ENCODE measurements at regions not wholly inside any gene's neighbourhood (a gene's known extent, or its start where the extent isn't known, plus 50 kb on each side); places are given as distances from the start of the nearest gene placed in this dataset.

GRCh38 chr4:182090186-182090585, 153.0 kb upstream of the TENM3 start:
- no peak for DNase-seq (ENCODE audit: low spot score)

DNA sequence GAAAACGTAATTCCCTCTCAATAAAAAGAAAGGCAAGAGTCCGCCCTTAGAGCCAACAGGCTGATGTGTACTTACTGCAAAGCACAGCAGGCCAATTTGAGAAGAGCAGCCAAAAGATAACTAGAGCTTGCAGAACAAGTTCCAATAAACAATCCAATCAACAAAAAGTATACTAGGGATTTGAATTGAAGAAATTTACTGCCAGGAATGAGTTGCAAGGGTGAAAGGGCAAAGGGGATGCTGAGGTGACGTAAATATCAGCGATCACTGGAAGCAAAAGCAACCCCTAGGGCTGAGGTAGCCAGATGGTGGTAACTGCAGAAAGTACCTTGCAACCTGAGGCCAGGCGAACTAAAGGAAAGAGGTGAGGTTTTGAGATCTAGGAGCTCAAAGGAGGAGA, 152.1 kb upstream of the TENM3 start:
- no peak for DNase-seq (ENCODE audit: low spot score)

- DNase-seq (ENCODE audit: low spot score) = no peak
These were observed 149.8 kb upstream of the TENM3 start for GRCh38 chr4:182093431-182093831.

GRCh38 chr4:182093935-182094334, 149.3 kb upstream of the TENM3 start:
- DNase-seq (ENCODE audit: low spot score) = no peak

- DNase-seq (ENCODE audit: low spot score) = no peak
These were observed 141.6 kb upstream of the TENM3 start for GRCh38 chr4:182101618-182102017.

GRCh38 chr4:182102576-182102975, 140.6 kb upstream of the TENM3 start:
- no peak for DNase-seq (ENCODE audit: low spot score)

- DNase-seq (ENCODE audit: low spot score) = peak; percentile 67
These were observed 139.4 kb upstream of the TENM3 start for GRCh38 chr4:182103614-182104319.

- no peak for DNase-seq (ENCODE audit: low spot score)
These were observed 137.8 kb upstream of the TENM3 start for GRCh38 chr4:182105416-182105815.

DNA sequence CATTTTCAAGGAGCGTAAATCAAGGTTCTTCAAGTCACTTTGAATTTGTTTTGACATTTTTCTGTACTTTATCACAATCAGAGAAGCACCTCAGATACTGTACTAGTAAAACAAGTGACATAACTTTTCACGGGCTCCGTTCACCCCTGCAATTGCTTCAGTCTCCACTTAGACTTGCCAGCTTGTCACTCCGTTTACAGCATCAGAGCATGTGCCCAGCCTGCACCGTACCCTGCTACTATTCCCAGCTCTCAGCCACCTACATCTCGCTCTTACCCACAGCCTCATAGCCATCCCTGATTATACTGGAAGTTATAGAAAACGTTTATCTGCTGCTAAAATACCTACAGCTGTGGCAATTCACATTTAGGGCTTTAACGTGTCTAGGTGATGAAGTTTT, 135.3 kb upstream of the TENM3 start:
- no peak for DNase-seq (ENCODE audit: low spot score)

DNA sequence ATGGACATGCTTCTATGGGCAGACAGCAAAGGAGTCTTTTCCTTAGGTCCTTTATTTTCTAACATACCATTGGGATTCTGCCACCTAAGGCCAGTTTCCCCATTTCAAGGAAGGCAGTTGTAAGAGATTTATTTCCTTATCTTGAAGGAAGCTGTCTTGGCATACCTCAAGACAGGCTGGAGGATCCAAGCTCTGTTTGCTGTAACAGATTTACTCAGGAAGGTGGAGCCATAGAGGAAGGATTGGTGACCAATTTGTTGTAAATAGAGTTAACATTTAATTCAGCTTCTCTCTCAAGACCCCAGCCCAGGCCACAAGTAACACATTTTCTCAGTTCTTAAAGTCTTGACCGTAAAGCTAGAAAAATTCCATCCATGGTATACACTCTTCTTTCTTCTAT, 131.6 kb upstream of the TENM3 start:
- no peak for DNase-seq (ENCODE audit: low spot score)

GRCh38 chr4:182113779-182114178, 129.4 kb upstream of the TENM3 start:
- DNase-seq (ENCODE audit: low spot score) = no peak

DNA sequence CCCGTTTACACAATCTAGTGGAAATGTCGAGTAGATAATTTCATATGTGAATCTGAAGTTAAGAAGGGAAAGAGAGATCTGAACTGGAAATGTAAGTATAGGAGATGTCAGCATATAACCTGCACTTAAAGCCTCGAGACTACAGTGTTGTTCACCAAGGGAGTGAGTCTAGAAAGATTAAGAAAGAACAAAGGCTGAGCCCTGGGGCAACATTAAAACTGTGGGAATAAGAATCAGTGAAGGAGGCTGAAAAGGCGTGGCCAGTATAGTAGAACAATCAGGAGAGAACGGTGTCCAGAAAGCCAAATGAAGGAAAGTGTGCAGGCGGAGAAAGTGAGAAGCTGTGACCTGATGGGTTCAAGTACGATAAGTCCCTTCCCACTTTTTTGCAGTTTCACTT, 118.8 kb upstream of the TENM3 start:
- DNase-seq (ENCODE audit: low spot score) = no peak

DNA sequence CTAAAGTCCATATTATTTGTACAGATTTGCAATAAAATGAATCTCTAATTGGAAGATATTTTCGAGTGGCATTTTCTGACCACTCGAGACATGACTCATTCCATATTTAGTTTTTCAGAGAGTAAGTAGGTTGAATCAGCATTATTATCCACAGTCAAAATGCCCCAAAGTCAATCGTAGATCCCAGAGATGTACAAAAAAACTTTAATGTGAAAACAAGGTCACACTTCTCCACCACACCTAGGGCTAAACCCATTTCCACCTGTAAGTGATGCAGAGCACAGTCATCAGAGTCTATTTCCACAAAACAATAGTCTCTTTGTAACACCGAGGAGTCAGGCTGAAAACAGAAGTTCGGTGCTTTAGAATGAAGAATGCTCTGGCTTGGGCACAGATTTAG, 117.1 kb upstream of the TENM3 start:
- no peak for DNase-seq (ENCODE audit: low spot score)

DNA sequence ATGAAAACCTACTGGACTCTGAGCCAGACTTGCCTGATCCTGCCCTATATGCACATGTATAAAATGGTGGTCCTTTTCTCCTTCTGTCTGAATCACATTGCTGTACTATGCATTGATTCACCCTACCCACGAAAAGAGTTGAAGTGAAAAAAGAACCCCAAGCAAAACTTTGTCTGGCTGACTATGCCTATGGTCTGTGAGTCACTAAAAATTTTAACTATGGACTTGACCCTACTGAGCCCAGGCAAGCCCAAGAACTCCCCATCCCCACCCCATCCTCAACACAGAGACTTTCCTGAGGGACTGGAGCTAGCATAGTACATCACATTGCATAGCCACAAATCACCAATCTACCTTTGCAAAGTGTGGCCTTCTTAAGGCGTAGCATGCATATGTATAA, 116.6 kb upstream of the TENM3 start:
- DNase-seq (ENCODE audit: low spot score) = no peak

DNA sequence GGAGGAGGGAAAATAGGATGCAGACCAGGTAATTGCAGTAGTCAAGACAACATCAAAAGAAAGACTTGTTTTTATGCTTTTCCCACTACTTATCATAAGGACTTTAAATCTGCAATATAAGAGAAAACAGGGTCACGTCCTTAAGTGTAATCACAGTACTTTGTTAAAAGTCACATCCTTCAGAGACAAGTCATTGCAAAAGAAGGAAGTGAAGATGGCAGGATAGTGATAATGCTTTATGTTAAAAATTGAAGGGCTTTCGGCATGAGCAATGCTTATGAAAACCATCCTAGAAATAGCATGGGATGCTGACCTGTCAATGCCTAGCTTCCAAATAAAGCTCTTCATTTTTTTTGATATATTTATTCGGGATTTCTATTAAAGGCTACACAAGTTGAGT, 110.2 kb upstream of the TENM3 start:
- DNase-seq (ENCODE audit: low spot score) = no peak

GRCh38 chr4:182134261-182134660, 108.9 kb upstream of the TENM3 start:
- no peak for DNase-seq (ENCODE audit: low spot score)

DNA sequence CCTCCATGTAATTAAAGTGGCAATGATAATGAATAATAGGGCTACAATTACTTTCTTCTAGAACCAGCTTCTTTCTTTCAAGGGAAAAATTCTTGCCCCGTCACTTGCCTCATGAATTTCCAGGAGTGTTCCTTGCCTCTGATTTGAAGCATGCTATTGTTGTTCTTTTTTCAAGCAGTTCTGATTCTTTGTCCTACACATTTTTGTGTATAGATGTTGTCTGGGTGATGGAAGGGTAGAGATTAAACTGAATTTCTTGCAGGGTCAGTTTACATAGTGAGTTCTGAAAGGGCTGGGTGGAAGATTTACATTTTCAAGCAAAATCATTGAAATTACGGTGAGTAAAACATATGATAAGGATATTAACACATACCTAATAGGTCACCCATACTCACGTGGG, 107.0 kb upstream of the TENM3 start:
- DNase-seq (ENCODE audit: low spot score) = no peak

DNA sequence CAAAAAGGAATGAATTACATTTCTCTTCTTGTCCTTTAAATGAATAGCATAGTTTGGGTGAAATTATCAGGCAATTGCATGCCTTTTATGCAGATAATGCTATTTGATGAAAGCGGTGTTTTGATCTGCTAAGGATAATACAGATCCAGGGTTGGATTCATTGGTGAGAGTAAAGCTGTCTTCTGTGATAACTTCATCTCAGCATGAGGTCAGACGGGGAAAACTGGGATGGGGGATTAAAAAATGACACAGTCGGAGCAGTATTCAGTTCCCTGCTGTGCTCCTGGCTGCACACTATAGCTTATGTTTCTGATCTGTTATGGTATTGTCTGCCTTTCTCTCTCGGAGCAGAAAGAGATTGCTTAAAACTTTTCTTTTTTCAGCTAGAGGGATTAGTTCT, 105.9 kb upstream of the TENM3 start:
- DNase-seq (ENCODE audit: low spot score) = no peak

GRCh38 chr4:182139491-182139890, 103.7 kb upstream of the TENM3 start:
- no peak for DNase-seq (ENCODE audit: low spot score)

- no peak for DNase-seq (ENCODE audit: low spot score)
These were observed 102.7 kb upstream of the TENM3 start for GRCh38 chr4:182140547-182140946.

DNA sequence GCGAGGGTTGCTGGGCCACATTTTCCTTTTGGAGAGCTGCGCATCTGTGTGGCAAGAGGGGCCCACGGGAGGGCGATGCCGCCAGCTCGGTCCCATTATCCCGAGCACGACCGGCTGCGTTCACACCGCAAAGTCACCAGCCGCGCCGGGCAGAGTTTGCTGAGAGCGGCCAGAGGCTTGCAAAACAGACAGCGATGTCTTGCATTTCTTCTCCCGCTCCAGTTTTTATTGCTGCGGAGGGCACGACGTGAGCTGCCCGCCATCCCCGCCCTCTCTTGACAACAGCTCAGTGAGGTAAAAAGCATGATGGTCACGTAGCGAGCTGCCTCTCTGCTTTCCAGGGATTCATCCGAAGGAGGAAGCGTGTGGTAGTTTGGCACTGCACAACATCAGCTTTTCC, 102.1 kb upstream of the TENM3 start:
- no peak for DNase-seq (ENCODE audit: low spot score)

GRCh38 chr4:182142176-182143085, 100.8 kb upstream of the TENM3 start:
- DNase-seq (ENCODE audit: low spot score) = peak; percentile 31

- DNase-seq (ENCODE audit: low spot score) = peak; percentile 29
These were observed 99.9 kb upstream of the TENM3 start for GRCh38 chr4:182143086-182143821.

Data from kidney tubule cell (primary cell).